Fibroblast of lung (primary cell): ENCODE measurements at regions not wholly inside any gene's neighbourhood (a gene's known extent, or its start where the extent isn't known, plus 50 kb on each side); places are given as distances from the start of the nearest gene placed in this dataset.

Experiments used
- DNase-seq, 2 donors: peaks; one replicate each; pipeline versions ENCODE4 v3.0.0 to v3.0.0-alpha.2; 2010; ENCODE audit warnings: low read depth in 2 of 2
- H2AFZ ChIP-seq: 2 replicates; pipeline ENCODE4 v1.5.1; 2012; ENCODE audit warnings: low read length, control low read depth, inconsistent platforms
- H3K27ac ChIP-seq: 2 replicates; pipeline ENCODE4 v1.5.1; 2011; ENCODE audit warnings: low read length, control low read depth; ENCODE audit not compliant: insufficient read depth
- H3K27me3 ChIP-seq: 2 replicates; pipeline ENCODE4 v1.5.1; 2011; ENCODE audit warnings: mild to moderate bottlenecking, low read length; ENCODE audit not compliant: control insufficient read depth, insufficient read depth
- H3K36me3 ChIP-seq: 2 replicates; pipeline ENCODE4 v1.5.1; 2011; ENCODE audit warnings: low read length; ENCODE audit not compliant: control insufficient read depth, insufficient read depth
- H3K4me1 ChIP-seq: 2 replicates; pipeline ENCODE4 v1.5.1; 2011; ENCODE audit warnings: low read length; ENCODE audit not compliant: control insufficient read depth, insufficient read depth; ENCODE audit errors: extremely low read depth
- H3K4me2 ChIP-seq: 2 replicates; pipeline ENCODE4 v1.5.1; 2011; ENCODE audit warnings: low read length, control low read depth; ENCODE audit not compliant: insufficient read depth; ENCODE audit errors: extremely low read depth
- H3K4me3 ChIP-seq, 4 experiments: fragments of 200-600 bp in 1 of 4; sonication (generic) in 1 of 4; replicated peaks in 1 of 4; 2 replicates each; pipeline ENCODE4 v1.5.1; 2011 to 2016; ENCODE audit warnings: low read length in 4 of 4, low read depth in 3 of 4, mild to moderate bottlenecking in 3 of 4, control low read depth in 2 of 4, inconsistent platforms in 1 of 4, mixed read lengths in 1 of 4; ENCODE audit not compliant: insufficient read depth in 1 of 4; ENCODE audit errors: control extremely low read depth in 1 of 4
- H3K79me2 ChIP-seq: 2 replicates; pipeline ENCODE4 v1.5.1; 2012; ENCODE audit warnings: mild to moderate bottlenecking, low read length, inconsistent platforms; ENCODE audit not compliant: control insufficient read depth, insufficient read depth
- H3K9ac ChIP-seq: 2 replicates; pipeline ENCODE4 v1.5.1; 2011; ENCODE audit warnings: mild to moderate bottlenecking, low read length, control low read depth; ENCODE audit not compliant: insufficient read depth
- H3K9me3 ChIP-seq: 2 replicates; pipeline ENCODE4 v1.5.1; 2012; ENCODE audit warnings: low read depth, low read length; ENCODE audit not compliant: control insufficient read depth, insufficient read depth
- H4K20me1 ChIP-seq: 2 replicates; pipeline ENCODE4 v1.5.1; 2011; ENCODE audit warnings: low read length; ENCODE audit not compliant: control insufficient read depth, insufficient read depth; ENCODE audit errors: extremely low read depth
- EZH2 ChIP-seq: IDR thresholded peaks from 2 replicates; pipeline ENCODE4 v1.5.1; 2012; ENCODE audit warnings: low read length, control low read depth, mild to moderate bottlenecking; ENCODE audit errors: missing control alignments
- TF ChIP-seq, protein P1 (sequence below), 2 donors: IDR thresholded peaks in 1 of 2; conservative IDR thresholded peaks in 1 of 2; 1 replicate in 1 of 2; 2 replicates in 1 of 2; pipeline ENCODE4 v1.5.1; 2011 to 2012; ENCODE audit warnings: low read length in 2 of 2, control low read depth in 1 of 2, inconsistent platforms in 1 of 2, low read depth in 1 of 2, mild to moderate bottlenecking in 1 of 2

DNA sequence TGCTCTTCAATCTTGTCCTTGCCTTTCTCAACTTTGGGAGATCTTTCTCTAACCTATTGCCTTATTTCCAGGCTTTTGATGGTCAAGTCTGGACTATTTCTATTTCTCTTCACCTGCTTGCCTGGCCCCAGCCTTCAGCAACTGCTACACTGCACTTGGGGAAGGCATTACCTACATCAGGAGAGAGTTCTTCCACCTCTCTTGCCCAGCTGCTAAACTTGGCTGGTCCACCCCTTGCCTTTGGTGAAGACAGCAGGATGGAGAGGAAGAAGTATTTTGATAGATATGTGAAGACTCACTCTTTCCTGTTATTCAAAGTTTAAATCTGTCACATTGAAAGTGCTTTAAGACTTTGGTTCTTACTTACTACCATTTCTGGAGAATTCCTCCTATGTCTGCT is 574.8 kb downstream of the ZPLD1 start:
- Histone ChIP-seq H3K4me3 (no peak overlapping the region), H2AFZ (no peak overlapping the region), H3K27ac (no peak overlapping the region), H3K79me2 (no peaks in the 10 kb centered on the region), H3K4me1 (no peaks in the 10 kb centered on the region), H3K36me3 (no peaks in the 10 kb centered on the region), H3K9ac (no peak overlapping the region), H3K27me3 (no peaks in the 10 kb centered on the region), H4K20me1 (no peaks in the 10 kb centered on the region), H3K9me3 (no peaks in the 10 kb centered on the region), H3K4me2 (no peak overlapping the region)
- no peak for DNase-seq
- no peak for TF ChIP-seq EZH2
- TF ChIP-seq, protein P1, sequence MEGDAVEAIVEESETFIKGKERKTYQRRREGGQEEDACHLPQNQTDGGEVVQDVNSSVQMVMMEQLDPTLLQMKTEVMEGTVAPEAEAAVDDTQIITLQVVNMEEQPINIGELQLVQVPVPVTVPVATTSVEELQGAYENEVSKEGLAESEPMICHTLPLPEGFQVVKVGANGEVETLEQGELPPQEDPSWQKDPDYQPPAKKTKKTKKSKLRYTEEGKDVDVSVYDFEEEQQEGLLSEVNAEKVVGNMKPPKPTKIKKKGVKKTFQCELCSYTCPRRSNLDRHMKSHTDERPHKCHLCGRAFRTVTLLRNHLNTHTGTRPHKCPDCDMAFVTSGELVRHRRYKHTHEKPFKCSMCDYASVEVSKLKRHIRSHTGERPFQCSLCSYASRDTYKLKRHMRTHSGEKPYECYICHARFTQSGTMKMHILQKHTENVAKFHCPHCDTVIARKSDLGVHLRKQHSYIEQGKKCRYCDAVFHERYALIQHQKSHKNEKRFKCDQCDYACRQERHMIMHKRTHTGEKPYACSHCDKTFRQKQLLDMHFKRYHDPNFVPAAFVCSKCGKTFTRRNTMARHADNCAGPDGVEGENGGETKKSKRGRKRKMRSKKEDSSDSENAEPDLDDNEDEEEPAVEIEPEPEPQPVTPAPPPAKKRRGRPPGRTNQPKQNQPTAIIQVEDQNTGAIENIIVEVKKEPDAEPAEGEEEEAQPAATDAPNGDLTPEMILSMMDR (conservative IDR thresholded peaks at IDR 0.05 in 1 of 2, IDR thresholded peaks at IDR 0.05 in 1 of 2; ENCODE audit: low read depth in 1 of 2, low read length in 2 of 2), result no peak

DNA sequence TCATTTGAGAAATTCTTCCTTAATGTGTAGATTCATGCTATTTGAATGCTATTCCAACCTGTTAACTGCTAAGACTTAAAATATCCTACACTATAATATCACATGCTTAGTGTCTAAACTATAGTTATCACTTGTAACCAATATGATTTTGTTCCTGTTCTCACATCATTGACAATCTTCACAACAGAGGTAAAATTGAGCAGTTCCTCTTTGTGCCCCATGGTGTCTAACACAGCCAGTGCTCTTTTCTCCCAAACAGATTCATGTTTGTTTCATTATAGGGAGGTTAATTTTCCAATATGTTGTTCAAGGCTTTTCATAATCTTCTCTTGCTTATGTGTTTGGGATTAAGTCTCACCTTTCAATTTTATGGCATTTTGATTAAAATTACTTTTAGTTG is 591.1 kb downstream of the ZPLD1 start:
- no peak for TF ChIP-seq EZH2
- TF ChIP-seq, protein P1 (conservative IDR thresholded peaks at IDR 0.05 in 1 of 2, IDR thresholded peaks at IDR 0.05 in 1 of 2; ENCODE audit: low read depth in 1 of 2, low read length in 2 of 2), result no peak
- DNase-seq, result no peak
- no peaks in the 10 kb centered on the region for H3K36me3 ChIP-seq
- H3K9me3 ChIP-seq, result no peaks in the 10 kb centered on the region
- H3K4me2 ChIP-seq, result no peak overlapping the region
- no peaks in the 10 kb centered on the region for H4K20me1 ChIP-seq
- no peak overlapping the region for H3K4me3 ChIP-seq
- no peaks in the 10 kb centered on the region for H3K27me3 ChIP-seq
- H3K4me1 ChIP-seq, result no peaks in the 10 kb centered on the region
- H3K79me2 ChIP-seq, result no peaks in the 10 kb centered on the region
- H3K9ac ChIP-seq, result no peak overlapping the region
- H2AFZ ChIP-seq, result no peak overlapping the region
- no peak overlapping the region for H3K27ac ChIP-seq

DNA sequence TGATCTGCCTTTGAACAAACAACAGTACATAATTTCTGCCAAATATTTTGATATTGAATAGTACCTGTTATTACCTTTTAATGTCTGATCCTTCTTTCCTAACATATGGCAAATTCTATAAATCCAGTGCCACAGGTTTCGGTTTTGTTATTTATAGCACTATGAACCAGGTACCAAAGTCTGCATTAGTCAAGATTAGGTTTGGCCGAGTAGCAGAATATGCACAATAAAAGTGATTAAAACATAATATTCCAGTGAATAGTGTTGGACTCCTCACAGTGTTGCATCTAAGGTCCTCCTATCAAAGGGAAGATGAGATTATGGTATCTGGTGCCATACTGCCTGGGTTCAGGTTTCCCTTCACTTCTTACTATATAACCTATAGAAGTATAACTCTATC is 599.0 kb downstream of the ZPLD1 start:
- no peaks in the 10 kb centered on the region for H3K27me3 ChIP-seq
- no peak overlapping the region for H3K4me3 ChIP-seq
- H4K20me1 ChIP-seq, result no peaks in the 10 kb centered on the region
- DNase-seq, result no peak
- no peak overlapping the region for H3K4me2 ChIP-seq
- no peak overlapping the region for H2AFZ ChIP-seq
- no peak overlapping the region for H3K27ac ChIP-seq
- H3K9ac ChIP-seq, result no peak overlapping the region
- H3K36me3 ChIP-seq, result no peaks in the 10 kb centered on the region
- H3K79me2 ChIP-seq, result no peaks in the 10 kb centered on the region
- TF ChIP-seq, protein P1 (conservative IDR thresholded peaks at IDR 0.05 in 1 of 2, IDR thresholded peaks at IDR 0.05 in 1 of 2; ENCODE audit: low read depth in 1 of 2, low read length in 2 of 2), result no peak
- TF ChIP-seq EZH2, result no peak
- no peaks in the 10 kb centered on the region for H3K4me1 ChIP-seq
- no peaks in the 10 kb centered on the region for H3K9me3 ChIP-seq
